ENCODE measurements at regions not wholly inside any gene's neighbourhood (a gene's known extent, or its start where the extent isn't known, plus 50 kb on each side); places are given as distances from the start of the nearest gene placed in this dataset.
"Not testable (repeated sequence)": the region's sequence is repeated elsewhere in the genome, so short reads cannot be mapped to it uniquely, and the experiment has no call there.

GRCh38 chr10:31677195-31678138 is 251.2 kb downstream of the ARHGAP12 start:
- no peaks in the 10 kb centered on the region for H3K4me1 Mint-ChIP-seq
- H3K9me3 Mint-ChIP-seq: peaks cover 8% of the 10 kb centered on the region
- no peaks in the 10 kb centered on the region for H3K27me3 Mint-ChIP-seq
- no peak overlapping the region for H3K4me3 Mint-ChIP-seq
- H3K27ac Mint-ChIP-seq: no peak overlapping the region
- no peaks in the 10 kb centered on the region for H3K36me3 Mint-ChIP-seq

- no peaks in the 10 kb centered on the region for H3K36me3 Mint-ChIP-seq
- H3K4me3 Mint-ChIP-seq: no peak overlapping the region
- no peak overlapping the region for H3K27ac Mint-ChIP-seq
- H3K9me3 Mint-ChIP-seq: peaks cover 8% of the 10 kb centered on the region
- H3K4me1 Mint-ChIP-seq: no peaks in the 10 kb centered on the region
- H3K27me3 Mint-ChIP-seq: no peaks in the 10 kb centered on the region
Measured at GRCh38 chr10:31675726-31676125, 252.9 kb downstream of the ARHGAP12 start.

- no peaks in the 10 kb centered on the region for H3K4me1 Mint-ChIP-seq
Measured at GRCh38 chr10:31669357-31669756, 259.3 kb downstream of the ARHGAP12 start.

DNA sequence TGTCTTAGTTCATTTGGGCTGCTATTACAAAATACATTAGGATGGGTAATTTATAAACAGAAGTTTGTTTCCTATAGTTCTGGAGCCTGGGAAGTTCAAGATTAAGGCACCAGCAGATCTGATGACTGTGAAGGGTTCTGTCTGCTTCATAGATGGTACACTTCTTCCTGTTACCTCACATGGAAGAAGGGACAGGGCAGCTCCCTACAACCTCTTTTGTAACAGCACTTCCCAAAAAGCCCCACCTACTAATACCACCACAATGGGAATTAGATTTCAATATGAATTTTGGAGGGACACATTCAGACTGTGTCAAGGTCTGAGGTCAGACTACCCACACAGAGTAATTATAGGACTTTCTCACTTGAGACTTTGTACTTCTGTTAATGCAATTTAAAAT is 260.3 kb downstream of the ARHGAP12 start:
- Mint-ChIP-seq H3K9me3 (peaks cover 8% of the 10 kb centered on the region), H3K27me3 (no peaks in the 10 kb centered on the region), H3K36me3 (no peaks in the 10 kb centered on the region), H3K27ac (no peak overlapping the region), H3K4me3 (no peak overlapping the region), H3K4me1 (no peaks in the 10 kb centered on the region)

More at GRCh38 chr10:31669357-31669756, 259.3 kb downstream of the ARHGAP12 start:
- H3K36me3 Mint-ChIP-seq: no peaks in the 10 kb centered on the region
- no peak overlapping the region for H3K4me3 Mint-ChIP-seq
- H3K27ac Mint-ChIP-seq: no peak overlapping the region
- H3K9me3 Mint-ChIP-seq: peaks cover 8% of the 10 kb centered on the region
- H3K27me3 Mint-ChIP-seq: no peaks in the 10 kb centered on the region

DNA sequence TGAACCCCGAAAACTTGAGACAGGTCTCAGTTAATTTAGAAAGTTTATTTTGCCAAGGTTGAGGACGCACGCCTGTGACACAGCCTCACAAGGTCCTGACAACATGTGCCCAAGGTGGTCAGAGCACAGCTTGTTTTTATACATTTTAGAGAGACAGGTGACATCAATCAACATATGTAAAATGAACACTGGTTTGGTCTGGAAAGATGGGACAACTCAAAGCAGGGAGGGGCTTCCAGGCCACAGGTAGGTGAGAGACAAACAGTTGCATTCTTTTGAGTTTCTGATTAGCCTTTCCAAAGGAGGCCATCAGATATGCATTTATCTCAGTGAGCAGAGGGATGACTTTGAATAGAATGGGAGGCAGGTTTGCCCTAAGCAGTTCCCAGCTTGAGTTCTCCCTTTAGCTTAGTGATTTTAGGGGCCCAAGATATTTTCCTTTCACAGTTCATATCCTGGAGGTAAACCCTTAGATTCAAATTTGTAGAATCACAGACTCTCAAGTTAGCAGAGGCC is 262.8 kb downstream of the ARHGAP12 start:
- not testable (repeated sequence) for H3K4me1 Mint-ChIP-seq, H3K36me3 Mint-ChIP-seq, H3K9me3 Mint-ChIP-seq, H3K4me3 Mint-ChIP-seq, H3K27ac Mint-ChIP-seq, H3K27me3 Mint-ChIP-seq

- Mint-ChIP-seq H3K4me1 (no peaks in the 10 kb centered on the region), H3K36me3 (no peaks in the 10 kb centered on the region), H3K27me3 (no peaks in the 10 kb centered on the region), H3K27ac (no peak overlapping the region), H3K4me3 (no peak overlapping the region), H3K9me3 (no peaks in the 10 kb centered on the region)
Measured at GRCh38 chr10:31664803-31665202, 263.8 kb downstream of the ARHGAP12 start.

DNA sequence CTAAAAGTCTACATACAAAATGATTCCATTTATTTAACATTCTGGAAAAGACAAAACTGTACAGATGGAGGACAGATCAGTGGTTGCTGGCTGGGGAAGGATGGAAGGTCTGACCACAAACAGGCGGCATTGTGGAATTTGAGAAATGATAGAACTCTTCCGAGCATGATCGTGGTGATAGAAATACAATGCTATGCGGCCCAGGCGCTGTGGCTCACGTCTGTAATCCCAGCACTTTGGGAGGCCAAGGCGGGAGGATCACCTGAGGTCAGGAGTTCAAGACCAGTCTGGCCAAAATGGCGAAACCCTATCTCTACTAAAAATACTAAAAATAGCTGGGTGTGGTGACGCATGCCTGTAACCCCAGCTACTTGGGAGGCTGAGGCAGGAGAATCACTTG is 264.6 kb downstream of the ARHGAP12 start:
- H3K36me3 Mint-ChIP-seq, H3K4me1 Mint-ChIP-seq, H3K27me3 Mint-ChIP-seq, H3K9me3 Mint-ChIP-seq, H3K4me3 Mint-ChIP-seq, H3K27ac Mint-ChIP-seq: not testable (repeated sequence)

DNA sequence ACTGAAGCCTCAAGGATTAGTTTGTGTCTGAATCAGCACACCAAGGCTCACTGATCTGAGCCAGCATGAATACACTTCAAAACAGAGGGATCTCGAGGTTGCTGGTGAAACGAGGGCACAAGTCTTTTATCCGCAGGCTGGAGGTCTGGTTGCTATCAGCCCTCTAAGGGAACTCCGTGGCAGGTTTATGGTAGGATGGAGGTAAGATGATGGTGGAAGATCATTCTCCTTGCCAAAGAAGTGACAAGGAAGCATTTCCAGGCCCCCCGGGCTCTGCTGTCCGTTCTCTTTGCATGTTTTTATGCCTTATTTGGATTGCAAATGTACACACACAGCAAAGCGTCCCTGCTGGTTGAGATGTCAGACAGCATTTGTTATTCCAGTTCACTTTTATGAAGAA is 268.3 kb downstream of the ARHGAP12 start:
- H3K27ac Mint-ChIP-seq: no peak overlapping the region

DNA sequence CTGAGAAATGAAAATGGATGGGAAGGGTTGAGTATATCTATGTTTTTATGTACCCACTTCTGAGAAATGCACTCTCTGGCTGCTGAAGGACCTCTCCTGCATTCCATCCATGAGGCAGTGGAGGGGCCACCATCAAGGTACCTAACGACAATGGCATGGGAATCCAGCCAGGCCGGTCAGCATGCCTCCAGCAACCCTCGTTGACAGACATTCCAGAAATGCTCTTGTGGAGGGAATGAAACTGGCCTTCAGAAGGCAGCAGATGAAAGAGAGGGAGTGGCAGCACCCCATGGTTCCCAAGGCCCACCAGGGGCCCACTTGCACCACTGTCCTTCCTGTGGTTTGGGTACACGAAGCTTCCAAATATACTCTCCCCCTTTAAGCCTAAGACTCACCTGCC is 269.0 kb downstream of the ARHGAP12 start:
- Mint-ChIP-seq H3K4me3 (no peak overlapping the region), H3K4me1 (no peaks in the 10 kb centered on the region), H3K36me3 (no peaks in the 10 kb centered on the region), H3K27me3 (peaks cover 4% of the 10 kb centered on the region), H3K9me3 (no peaks in the 10 kb centered on the region), H3K27ac (no peak overlapping the region)

More for the DNA sequence above, 268.3 kb downstream of the ARHGAP12 start:
- no peak overlapping the region for H3K4me3 Mint-ChIP-seq
- no peaks in the 10 kb centered on the region for H3K9me3 Mint-ChIP-seq
- H3K36me3 Mint-ChIP-seq: no peaks in the 10 kb centered on the region
- no peaks in the 10 kb centered on the region for H3K4me1 Mint-ChIP-seq
- peaks cover 4% of the 10 kb centered on the region for H3K27me3 Mint-ChIP-seq

DNA sequence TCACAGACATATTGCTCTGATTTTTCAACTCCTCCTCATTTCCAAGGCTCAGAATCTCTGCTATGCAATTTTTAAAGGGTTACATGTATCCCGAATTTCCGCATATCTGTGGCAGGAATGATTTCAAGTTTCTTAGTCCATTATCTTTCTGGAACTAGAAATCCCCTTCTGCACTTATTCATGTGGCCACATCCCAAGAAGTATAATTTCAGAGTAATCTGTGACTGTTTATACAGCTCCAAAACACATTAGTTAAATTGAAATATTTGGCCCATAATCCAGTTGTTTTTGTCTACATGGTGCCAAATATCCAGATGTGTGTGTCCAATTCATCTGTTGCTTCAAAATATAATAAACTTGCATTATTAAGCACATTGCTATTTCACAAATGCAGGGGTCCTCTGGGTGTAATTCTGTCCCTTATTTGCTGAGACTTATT is 271.2 kb downstream of the ARHGAP12 start:
- H3K9me3 Mint-ChIP-seq: no peaks in the 10 kb centered on the region
- no peak overlapping the region for H3K27ac Mint-ChIP-seq
- H3K27me3 Mint-ChIP-seq: peaks cover 6% of the 10 kb centered on the region
- no peaks in the 10 kb centered on the region for H3K4me1 Mint-ChIP-seq
- no peaks in the 10 kb centered on the region for H3K36me3 Mint-ChIP-seq
- H3K4me3 Mint-ChIP-seq: no peak overlapping the region

DNA sequence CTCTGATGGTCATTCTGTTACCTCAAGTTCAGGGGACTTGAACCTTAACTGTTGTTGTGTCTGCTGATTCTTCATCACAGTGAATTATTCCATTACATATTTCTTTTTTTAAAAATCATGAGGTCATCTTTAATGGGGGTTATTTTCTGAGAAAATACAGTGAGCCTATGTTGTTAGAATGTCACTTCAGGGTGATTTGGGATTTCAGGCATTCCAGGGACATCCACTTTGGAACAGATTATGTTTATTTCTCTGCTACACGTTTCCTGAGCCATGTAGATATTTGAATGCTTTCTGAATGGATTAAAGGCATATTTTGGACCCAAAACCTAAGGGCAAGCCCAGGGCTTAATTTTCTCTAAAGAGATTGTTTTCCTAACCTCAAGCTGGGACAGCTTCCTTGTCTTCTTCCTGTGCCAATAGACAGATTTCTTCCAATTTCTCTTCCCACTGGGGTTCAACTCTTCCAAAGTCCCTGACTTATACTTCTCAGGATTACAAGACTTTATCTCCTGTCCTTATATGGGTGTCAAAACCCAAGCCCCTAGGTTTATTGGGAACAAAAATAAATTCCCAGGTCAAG is 271.7 kb downstream of the ARHGAP12 start:
- Mint-ChIP-seq H3K36me3 (no peaks in the 10 kb centered on the region), H3K27me3 (peaks cover 6% of the 10 kb centered on the region), H3K4me3 (no peak overlapping the region), H3K9me3 (no peaks in the 10 kb centered on the region), H3K27ac (no peak overlapping the region), H3K4me1 (no peaks in the 10 kb centered on the region)

DNA sequence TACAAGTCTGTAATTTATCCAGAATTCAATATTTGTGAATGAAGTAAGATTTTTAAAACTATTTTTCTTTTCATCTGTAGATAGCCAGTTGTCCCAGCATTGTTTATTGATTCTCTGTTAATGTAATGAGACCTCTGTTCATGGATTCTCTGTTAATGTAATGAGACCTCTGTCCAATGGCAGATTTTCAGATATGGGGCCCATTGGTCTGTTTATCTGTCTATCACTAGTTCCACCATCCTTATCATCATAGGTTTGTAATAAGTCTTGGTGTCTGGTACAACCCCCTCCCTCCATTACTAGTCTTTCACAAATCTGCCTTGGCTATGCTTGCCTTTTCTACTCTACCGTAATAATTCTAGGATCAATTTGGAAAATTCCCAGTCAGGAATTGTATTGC is 276.6 kb downstream of the ARHGAP12 start:
- Mint-ChIP-seq H3K4me1 (no peaks in the 10 kb centered on the region), H3K36me3 (no peaks in the 10 kb centered on the region), H3K27me3 (peaks cover 9% of the 10 kb centered on the region), H3K9me3 (no peaks in the 10 kb centered on the region), H3K4me3 (no peak overlapping the region), H3K27ac (no peak overlapping the region)

DNA sequence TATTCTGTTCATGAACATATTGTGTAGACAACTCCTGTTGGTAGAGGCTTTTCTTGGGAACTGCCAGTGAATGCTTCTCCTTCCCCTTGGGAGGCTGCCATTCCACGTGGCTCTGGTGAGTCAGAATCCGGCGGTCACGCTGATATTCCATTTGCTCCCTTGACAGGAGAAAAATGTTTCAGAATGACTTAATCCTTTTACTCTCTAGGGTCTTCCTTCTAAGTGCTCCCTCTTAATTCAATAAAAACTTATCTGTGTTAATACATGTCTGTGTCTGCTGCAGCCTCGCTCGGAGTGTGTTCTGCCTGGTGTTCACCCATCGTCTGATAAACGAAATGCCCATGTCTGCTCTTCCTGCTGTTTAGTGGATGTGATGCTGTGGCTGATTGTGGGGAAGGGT is 278.6 kb downstream of the ARHGAP12 start:
- Mint-ChIP-seq H3K4me3 (no peak overlapping the region), H3K27ac (no peak overlapping the region), H3K36me3 (no peaks in the 10 kb centered on the region), H3K4me1 (no peaks in the 10 kb centered on the region), H3K9me3 (no peaks in the 10 kb centered on the region), H3K27me3 (peaks cover 5% of the 10 kb centered on the region)

DNA sequence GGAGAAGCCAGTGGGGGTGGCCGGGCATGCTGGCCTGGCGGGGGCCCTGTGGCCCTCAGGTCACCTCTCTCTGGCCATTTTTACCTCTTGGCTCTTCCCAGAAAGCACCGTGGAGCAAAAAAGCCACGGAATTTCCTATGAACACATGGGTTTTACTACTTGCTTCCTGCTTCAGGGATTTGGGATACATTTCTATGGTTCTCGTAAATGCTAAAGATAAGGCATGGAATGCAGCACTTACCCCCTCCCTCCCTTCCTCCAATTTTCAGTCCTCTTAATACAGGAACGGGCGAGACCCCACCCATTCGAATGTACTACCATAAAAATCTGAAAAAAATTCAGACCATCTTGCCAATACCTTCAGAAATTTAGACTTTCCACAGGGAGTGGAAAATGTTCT is 279.7 kb downstream of the ARHGAP12 start:
- peaks cover 3% of the 10 kb centered on the region for H3K27me3 Mint-ChIP-seq

GRCh38 chr10:31647861-31648260 is 280.8 kb downstream of the ARHGAP12 start:
- no peak overlapping the region for H3K27ac Mint-ChIP-seq
- peaks cover 3% of the 10 kb centered on the region for H3K27me3 Mint-ChIP-seq
- H3K9me3 Mint-ChIP-seq: no peaks in the 10 kb centered on the region
- no peaks in the 10 kb centered on the region for H3K36me3 Mint-ChIP-seq
- no peaks in the 10 kb centered on the region for H3K4me1 Mint-ChIP-seq
- H3K4me3 Mint-ChIP-seq: no peak overlapping the region

More for the DNA sequence above, 279.7 kb downstream of the ARHGAP12 start:
- no peak overlapping the region for H3K4me3 Mint-ChIP-seq
- no peaks in the 10 kb centered on the region for H3K9me3 Mint-ChIP-seq
- H3K27ac Mint-ChIP-seq: no peak overlapping the region
- no peaks in the 10 kb centered on the region for H3K36me3 Mint-ChIP-seq
- H3K4me1 Mint-ChIP-seq: no peaks in the 10 kb centered on the region

DNA sequence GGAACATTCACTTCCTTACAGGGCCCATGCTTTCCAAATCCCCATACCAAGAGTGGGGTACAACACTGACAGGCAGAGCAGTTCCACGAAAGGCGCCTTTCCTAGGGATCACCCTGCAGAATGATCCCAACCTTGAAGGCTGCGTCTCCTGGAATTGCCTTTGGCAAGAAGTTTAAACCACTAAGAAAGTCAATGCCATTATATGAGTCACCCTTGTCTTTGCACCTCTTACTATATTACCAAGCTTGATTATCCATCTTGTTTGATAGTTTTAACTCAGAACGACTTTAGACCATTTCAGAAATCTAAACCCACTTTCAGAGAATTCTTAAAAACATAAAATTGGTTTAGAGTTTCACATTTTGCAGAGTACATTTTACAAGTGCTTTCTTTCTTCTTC is 282.1 kb downstream of the ARHGAP12 start:
- H3K9me3 Mint-ChIP-seq: no peaks in the 10 kb centered on the region
- no peak overlapping the region for H3K27ac Mint-ChIP-seq
- no peak overlapping the region for H3K4me3 Mint-ChIP-seq
- no peaks in the 10 kb centered on the region for H3K4me1 Mint-ChIP-seq
- H3K36me3 Mint-ChIP-seq: no peaks in the 10 kb centered on the region
- peaks cover 3% of the 10 kb centered on the region for H3K27me3 Mint-ChIP-seq

Measured in activated naive CD4-positive, alpha-beta T cell treated with anti-CD3 and anti-CD28 coated beads, Interleukin-2, amount 50 U/mL, for 24 hours (primary cell).